Left ventricle myocardium inferior (tissue), 1 donor: ENCODE measurements at regions not wholly inside any gene's neighbourhood (a gene's known extent, or its start where the extent isn't known, plus 50 kb on each side); places are given as distances from the start of the nearest gene placed in this dataset.
A peak's percentile ranks its signal among the peaks of the same experiment; 100 is the strongest.

ENCODE experiments used
- DNase-seq: peaks from one replicate; pipeline ENCODE4 v3.0.0-alpha.2; 2020
- H3K27ac ChIP-seq: fragments of 200-600 bp; replicated peaks from 2 replicates; pipeline ENCODE4 v1.8.0; 2021
- H3K27me3 ChIP-seq: fragments of 200-600 bp; 2 replicates; pipeline ENCODE4 v1.8.0; 2021; ENCODE audit warnings: low read depth
- H3K36me3 ChIP-seq: fragments of 200-600 bp; 2 replicates; pipeline ENCODE4 v1.8.0; 2021
- H3K4me1 ChIP-seq: fragments of 200-600 bp; 2 replicates; pipeline ENCODE4 v1.8.0; 2021
- H3K4me3 ChIP-seq: fragments of 200-600 bp; 2 replicates; pipeline ENCODE4 v1.8.0; 2021; ENCODE audit warnings: mild to moderate bottlenecking, moderate library complexity
- H3K9me3 ChIP-seq: fragments of 200-600 bp; replicated peaks from 2 replicates; pipeline ENCODE4 v1.8.0; 2021
- CTCF ChIP-seq: fragments of 200-600 bp; IDR thresholded peaks from 2 replicates; pipeline ENCODE4 v1.8.0; 2021; ENCODE audit warnings: antibody characterized with exemption, mild to moderate bottlenecking, borderline replicate concordance
- intact Hi-C: fragments of 100-400 bp; cut with micrococcal nuclease; formaldehyde crosslinking; loops from one replicate; pipeline ENCODE4 v1.11.0; 2022
- donor health status: DM: no; HTN: yes; CAD: no; lungs with severe emphysema.

- Histone ChIP-seq H3K36me3 (no peaks in the 10 kb centered on the region), H3K27ac (no peak overlapping the region), H3K27me3 (no peaks in the 10 kb centered on the region), H3K4me1 (peaks cover 23% of the 10 kb centered on the region), H3K4me3 (no peak overlapping the region), H3K9me3 (no peaks in the 10 kb centered on the region)
- intact Hi-C loops = no loop called here
- no peak for TF ChIP-seq CTCF
- DNase-seq = no peak
Measured at GRCh38 chr3:20696388-20697150, 510.6 kb upstream of the SGO1 start.

GRCh38 chr3:20692675-20693074, 506.7 kb upstream of the SGO1 start:
- Histone ChIP-seq H3K9me3 (peaks cover 2% of the 10 kb centered on the region), H3K4me1 (peaks cover 13% of the 10 kb centered on the region), H3K27ac (no peak overlapping the region), H3K4me3 (no peak overlapping the region), H3K27me3 (no peaks in the 10 kb centered on the region), H3K36me3 (no peaks in the 10 kb centered on the region)
- TF ChIP-seq CTCF = no peak
- intact Hi-C loops = no loop called here
- DNase-seq = no peak

GRCh38 chr3:20683910-20684309, 497.9 kb upstream of the SGO1 start:
- H3K9me3 ChIP-seq = peaks cover 10% of the 10 kb centered on the region
- H3K27me3 ChIP-seq = no peaks in the 10 kb centered on the region
- no peak overlapping the region for H3K4me3 ChIP-seq
- TF ChIP-seq CTCF = no peak
- H3K27ac ChIP-seq = peak overlapping the region; percentile 66
- H3K4me1 ChIP-seq = peaks cover 17% of the 10 kb centered on the region
- DNase-seq = no peak
- H3K36me3 ChIP-seq = no peaks in the 10 kb centered on the region
- intact Hi-C loops = no loop called here

GRCh38 chr3:20682573-20682972, 496.6 kb upstream of the SGO1 start:
- Histone ChIP-seq H3K27me3 (no peaks in the 10 kb centered on the region), H3K27ac (no peak overlapping the region), H3K4me3 (no peak overlapping the region), H3K36me3 (no peaks in the 10 kb centered on the region), H3K4me1 (peaks cover 17% of the 10 kb centered on the region), H3K9me3 (peaks cover 7% of the 10 kb centered on the region)
- intact Hi-C loops = no loop called here
- DNase-seq = no peak
- no peak for TF ChIP-seq CTCF

- DNase-seq = no peak
- Histone ChIP-seq H3K36me3 (no peaks in the 10 kb centered on the region), H3K27ac (no peak overlapping the region), H3K4me3 (no peak overlapping the region), H3K27me3 (no peaks in the 10 kb centered on the region), H3K9me3 (no peaks in the 10 kb centered on the region), H3K4me1 (peaks cover 17% of the 10 kb centered on the region)
- TF ChIP-seq CTCF = no peak
- intact Hi-C loops = no loop called here
Measured at GRCh38 chr3:20680990-20681628, 495.1 kb upstream of the SGO1 start.
